DMS114 treated with DMSO at 0.1 percent for 48 hours (cell line): ENCODE measurements at regions not wholly inside any gene's neighbourhood (a gene's known extent, or its start where the extent isn't known, plus 50 kb on each side); places are given as distances from the start of the nearest gene placed in this dataset.
"Not testable (repeated sequence)": the region's sequence is repeated elsewhere in the genome, so short reads cannot be mapped to it uniquely, and the experiment has no call there.

ENCODE experiments used
- DNase-seq: peaks from one replicate; lab custom pipeline; 2025; ENCODE audit not compliant: unreplicated experiment; lab: John Stamatoyannopoulos, UW

GRCh38 chr12:93079271-93079670 is 150.2 kb upstream of the EEA1 start:
- no peak for DNase-seq

- no peak for DNase-seq
Observed at GRCh38 chr12:93079976-93080375, 150.9 kb upstream of the EEA1 start.

GRCh38 chr12:93080452-93080851 is 151.4 kb upstream of the EEA1 start:
- DNase-seq: no peak

- DNase-seq: no peak
Observed at GRCh38 chr12:93080994-93081809, 152.1 kb upstream of the EEA1 start.

GRCh38 chr12:93081810-93082165 is 152.7 kb upstream of the EEA1 start:
- DNase-seq: no peak

GRCh38 chr12:93085383-93086287 is 156.5 kb upstream of the EEA1 start:
- DNase-seq: no peak

GRCh38 chr12:93086288-93086727 is 157.2 kb upstream of the EEA1 start:
- no peak for DNase-seq

GRCh38 chr12:93087840-93088610 is 158.9 kb upstream of the EEA1 start:
- DNase-seq: no peak

GRCh38 chr12:93089805-93090569 is 160.9 kb upstream of the EEA1 start:
- no peak for DNase-seq

- no peak for DNase-seq
Observed at GRCh38 chr12:93090731-93091172, 161.7 kb upstream of the EEA1 start.

- DNase-seq: no peak
Observed at GRCh38 chr12:93091886-93092648, 163.0 kb upstream of the EEA1 start.

- no peak for DNase-seq
Observed at GRCh38 chr12:93092649-93092945, 163.5 kb upstream of the EEA1 start.

GRCh38 chr12:93093243-93093642 is 164.1 kb upstream of the EEA1 start:
- DNase-seq: no peak

- not testable (repeated sequence) for DNase-seq
Observed at GRCh38 chr12:93094222-93094621, 165.1 kb upstream of the EEA1 start.

GRCh38 chr12:93094988-93095737 is 166.1 kb upstream of the EEA1 start:
- DNase-seq: no peak

GRCh38 chr12:93097417-93097816 is 168.3 kb upstream of the EEA1 start:
- no peak for DNase-seq

GRCh38 chr12:93098077-93098476 is 169.0 kb upstream of the EEA1 start:
- DNase-seq: no peak

- no peak for DNase-seq
Observed at GRCh38 chr12:93099792-93100191, 170.7 kb upstream of the EEA1 start.

GRCh38 chr12:93100610-93101009 is 171.5 kb upstream of the EEA1 start:
- DNase-seq: no peak
